Pancreas (tissue), 10 donors: ENCODE measurements at regions not wholly inside any gene's neighbourhood (a gene's known extent, or its start where the extent isn't known, plus 50 kb on each side); places are given as distances from the start of the nearest gene placed in this dataset.
A peak's percentile ranks its signal among the peaks of the same experiment; 100 is the strongest.

Source experiments
- ATAC-seq, 4 donors: fragments of 200-7000 bp; cut with Tn5 transposase; one replicate each; pipeline versions ENCODE4 v1.8.0 to v1.9.1; 2020; ENCODE audit warnings: mild to moderate bottlenecking in 4 of 4, moderate library complexity in 4 of 4
- DNase-seq, 6 donors: peaks; one replicate each; pipeline ENCODE4 v3.0.0-alpha.2; 2020
- FAIRE-seq: peaks from 2 replicates; lab custom pipeline; 2012; peaks lifted over from hg19 to GRCh38; lab: Jason Lieb, UNC
- H3K27ac ChIP-seq, 4 donors: fragments of 200-600 bp; sonication (generic); 1 replicate in 3 of 4; 2 replicates in 1 of 4; pipeline versions ENCODE4 v1.5.0 to v1.8.0; 2020
- H3K27me3 ChIP-seq, 4 donors: fragments of 200-600 bp; one replicate each; pipeline ENCODE4 v1.8.0; 2021
- H3K36me3 ChIP-seq, 3 donors: fragments of 200-600 bp; sonication (generic) in 1 of 3; one replicate each; pipeline versions ENCODE4 v1.5.0 to v1.8.0; 2020 to 2021
- H3K4me1 ChIP-seq, 3 donors: fragments of 200-600 bp; one replicate each; pipeline ENCODE4 v1.8.0; 2021
- H3K4me3 ChIP-seq, 4 donors: fragments of 200-600 bp; sonication (generic) in 2 of 4; one replicate each; pipeline versions ENCODE4 v1.5.0 to v1.8.0; 2020 to 2021
- H3K9me3 ChIP-seq, 4 donors: fragments of 200-600 bp; one replicate each; pipeline ENCODE4 v1.8.0; 2021
- CTCF ChIP-seq, 4 donors: fragments of 200-600 bp; sonication (generic) in 3 of 4; IDR thresholded peaks; one replicate each; pipeline versions ENCODE4 v1.5.0 to v1.8.0; 2021; ENCODE audit warnings: antibody characterized with exemption in 4 of 4
- WGBS, 2 donors: extraction: QIAGEN DNeasy Blood & Tissue Kit; methylation state at CpG; one replicate each; pipeline ENCODE4 v1.1.7; 2013; 5-methylcytosine and 5-hydroxymethylcytosine counted together
- intact Hi-C, 3 donors: fragments of 100-400 bp; cut with DNase I; formaldehyde crosslinking; loops; one replicate each; pipeline versions ENCODE4 v1.11.1 to v1.14.2; 2022
- donor health status: healthy with polysubstance abuse.
- donor health status: DM: no; HTN: no; CAD: no; lungs with moderate emphysema.
- donor health status: DM: no; HTN: no; CAD: no.
- donor health status: control.
- donor health status: control.
- donor health status: Bipolar disorder and iron deficiency.
- donor health status: DM: yes; HTN: yes; CAD: no.
- donor health status: DM: no; HTN: no; CAD: no.
- donor health status: DM: no; HTN: no; CAD: no.
- donor health status: DM: yes; HTN: yes; CAD: no.

GRCh38 chr1:79090985-79091384 is 84.5 kb upstream of the ADGRL4 start:
- FAIRE-seq (no peak), DNase-seq (no peak), ATAC-seq (no peak)
- no peak for TF ChIP-seq CTCF (IDR thresholded peaks at IDR 0.05)
- no peaks in the 10 kb centered on the region for H3K9me3 ChIP-seq
- intact Hi-C loops, result no loop called here
- no peaks in the 10 kb centered on the region for H3K4me1 ChIP-seq
- no peaks in the 10 kb centered on the region for H3K36me3 ChIP-seq
- no peak overlapping the region for H3K4me3 ChIP-seq
- H3K27me3 ChIP-seq, result no peaks in the 10 kb centered on the region
- H3K27ac ChIP-seq, result no peak overlapping the region

GRCh38 chr1:79089946-79090345 is 83.4 kb upstream of the ADGRL4 start:
- Histone ChIP-seq H3K4me1 (no peaks in the 10 kb centered on the region), H3K9me3 (no peaks in the 10 kb centered on the region), H3K27ac (no peak overlapping the region), H3K4me3 (no peak overlapping the region), H3K36me3 (no peaks in the 10 kb centered on the region), H3K27me3 (no peaks in the 10 kb centered on the region)
- DNase-seq, result no peak
- 32 to 43% methylated on average over 2 of the region's 2 CpGs for WGBS, 2 donors
- no peak for ATAC-seq
- no peak for TF ChIP-seq CTCF (IDR thresholded peaks at IDR 0.05)
- FAIRE-seq, result no peak
- intact Hi-C loops, result no loop called here

DNA sequence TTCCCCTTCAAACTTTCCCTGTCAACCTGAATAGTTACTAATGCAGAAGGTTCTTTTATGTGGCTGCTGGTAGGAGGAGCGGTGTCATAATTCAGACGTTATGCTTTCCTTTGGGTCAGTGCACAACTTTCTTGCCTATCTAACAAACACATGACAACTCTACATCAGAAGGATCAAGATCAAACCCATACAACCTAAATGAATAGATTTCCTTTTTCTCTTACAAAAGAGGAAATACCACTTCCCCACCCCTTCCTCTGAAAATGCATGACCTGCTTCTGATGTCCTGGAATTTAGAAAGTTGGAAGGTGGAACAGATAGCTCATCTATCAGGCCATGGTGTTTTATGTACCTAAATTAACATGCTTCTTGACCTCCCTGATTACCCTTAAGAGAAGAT is 75.7 kb upstream of the ADGRL4 start:
- intact Hi-C loops, result no loop called here
- DNase-seq, result no peak
- H3K4me3 ChIP-seq, result no peak overlapping the region
- no peaks in the 10 kb centered on the region for H3K36me3 ChIP-seq
- no peaks in the 10 kb centered on the region for H3K9me3 ChIP-seq
- no peak for FAIRE-seq
- WGBS, 2 donors, result 69 to 78% methylated on average over 2 of the region's 2 CpGs
- no peak for TF ChIP-seq CTCF (IDR thresholded peaks at IDR 0.05)
- no peaks in the 10 kb centered on the region for H3K27me3 ChIP-seq
- H3K4me1 ChIP-seq, result no peaks in the 10 kb centered on the region
- no peak for ATAC-seq
- H3K27ac ChIP-seq, result no peak overlapping the region

- Histone ChIP-seq H3K27ac (no peak overlapping the region), H3K36me3 (no peaks in the 10 kb centered on the region), H3K9me3 (no peaks in the 10 kb centered on the region), H3K4me1 (no peaks in the 10 kb centered on the region), H3K4me3 (no peak overlapping the region), H3K27me3 (no peaks in the 10 kb centered on the region)
- ATAC-seq, result peak in 1 of 4 donors; percentile 49
- no peak for FAIRE-seq
- no peak for DNase-seq
- no peak for TF ChIP-seq CTCF (IDR thresholded peaks at IDR 0.05)
- intact Hi-C loops, result no loop called here
Measured at GRCh38 chr1:79079770-79080169, 73.2 kb upstream of the ADGRL4 start.

DNA sequence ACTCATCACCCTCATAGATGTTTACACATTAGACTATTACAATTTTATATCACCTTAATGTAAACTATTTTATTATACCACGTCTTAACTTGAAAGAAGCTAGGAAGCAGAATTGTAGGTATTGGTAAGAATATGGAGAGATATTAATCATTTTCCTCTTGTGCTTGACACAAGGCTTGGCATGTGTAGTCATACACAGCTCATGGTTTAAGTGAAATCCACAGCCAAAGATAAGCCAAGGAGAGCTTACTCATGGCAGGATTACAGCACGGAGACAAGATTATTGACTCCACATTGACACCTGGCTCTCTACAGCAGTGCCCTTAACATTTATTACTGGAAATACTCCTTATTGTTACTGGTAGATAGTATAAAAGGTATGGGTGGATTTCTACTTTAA is 68.4 kb upstream of the ADGRL4 start:
- no peak overlapping the region for H3K4me3 ChIP-seq
- no peaks in the 10 kb centered on the region for H3K27me3 ChIP-seq
- WGBS, 2 donors, result 60 to 77% methylated on average over 2 of the region's 2 CpGs
- FAIRE-seq (no peak), DNase-seq (no peak), ATAC-seq (no peak)
- TF ChIP-seq CTCF (IDR thresholded peaks at IDR 0.05), result no peak
- no peaks in the 10 kb centered on the region for H3K9me3 ChIP-seq
- no peaks in the 10 kb centered on the region for H3K36me3 ChIP-seq
- intact Hi-C loops, result no loop called here
- no peaks in the 10 kb centered on the region for H3K4me1 ChIP-seq
- H3K27ac ChIP-seq, result no peak overlapping the region
